ENCODE measurements at regions not wholly inside any gene's neighbourhood (a gene's known extent, or its start where the extent isn't known, plus 50 kb on each side); places are given as distances from the start of the nearest gene placed in this dataset.

GRCh38 chr3:116963802-116964201, 254.2 kb downstream of the TUSC7 start:
- no peak overlapping the region for H3K4me2 ChIP-seq
- DNase-seq (ENCODE audit: low spot score) (no peak), ATAC-seq (no peak)
- H3K27ac ChIP-seq (ENCODE audit: low read depth), result no peak overlapping the region
- TF ChIP-seq ETS1 (IDR thresholded peaks at IDR 0.05) (no peak), ZNF114 (CRISPR knock-in tag; IDR thresholded peaks at IDR 0.05) (no peak), ZNF331 (CRISPR knock-in tag; IDR thresholded peaks at IDR 0.05; ENCODE audit: low read depth) (no peak), JUNB (IDR thresholded peaks at IDR 0.05; ENCODE audit: unreplicated experiment) (no peak), EZH2phosphoT487 (IDR thresholded peaks at IDR 0.05; ENCODE audit: unreplicated experiment) (no peak), CTCF (conservative IDR thresholded peaks at IDR 0.05; ENCODE audit: low read depth in 2 of 2) (no peak), EZH2 (IDR thresholded peaks at IDR 0.05; ENCODE audit: low read depth, unreplicated experiment) (no peak), STAT1 (IDR thresholded peaks at IDR 0.05; ENCODE audit: unreplicated experiment) (no peak), ZNF462 (CRISPR knock-in tag; IDR thresholded peaks at IDR 0.05) (no peak), NANOG (IDR thresholded peaks at IDR 0.05; ENCODE audit: borderline replicate concordance) (no peak), REST (IDR thresholded peaks at IDR 0.05; ENCODE audit: unreplicated experiment) (no peak), POLR2AphosphoS5 (IDR thresholded peaks at IDR 0.05; ENCODE audit: low read depth) (no peak), CREB1 (CRISPR knock-in tag; IDR thresholded peaks at IDR 0.05; ENCODE audit: low read depth) (no peak)
- H4K20me1 ChIP-seq (replicated peaks; ENCODE audit: insufficient read depth), result no peaks in the 10 kb centered on the region
- Mint-ChIP-seq H3K27me3 (ENCODE audit: insufficient read depth, low read depth, poor library complexity) (no peaks in the 10 kb centered on the region), H3K9me3 (no peaks in the 10 kb centered on the region), H3K36me3 (ENCODE audit: low read depth) (no peaks in the 10 kb centered on the region), H3K4me1 (no peaks in the 10 kb centered on the region), H3K4me3 (no peak overlapping the region), H3K27ac (no peak overlapping the region)
- no peaks in the 10 kb centered on the region for H3K4me1 ChIP-seq (ENCODE audit: insufficient read depth)
- H3K79me2 ChIP-seq (replicated peaks; ENCODE audit: insufficient read depth), result no peaks in the 10 kb centered on the region
- H2AFZ ChIP-seq, result no peak overlapping the region
- H3F3A ChIP-seq (replicated peaks; ENCODE audit: low read depth), result no peaks in the 10 kb centered on the region
- H3K4me3 ChIP-seq, result no peak overlapping the region
- H3K36me3 ChIP-seq (ENCODE audit: insufficient read depth), result no peaks in the 10 kb centered on the region
- H3K9me2 ChIP-seq (ENCODE audit: insufficient read depth), result 0 out of 2 replicates have a peak, but pooled peaks cover 5% of the 10 kb centered on the region
- H3K27me3 ChIP-seq (ENCODE audit: insufficient read depth), result no peaks in the 10 kb centered on the region

Measured in GM23338 (cell line).